ENCODE measurements at regions not wholly inside any gene's neighbourhood (a gene's known extent, or its start where the extent isn't known, plus 50 kb on each side); places are given as distances from the start of the nearest gene placed in this dataset.
"Not testable (repeated sequence)": the region's sequence is repeated elsewhere in the genome, so short reads cannot be mapped to it uniquely, and the experiment has no call there.

DNA sequence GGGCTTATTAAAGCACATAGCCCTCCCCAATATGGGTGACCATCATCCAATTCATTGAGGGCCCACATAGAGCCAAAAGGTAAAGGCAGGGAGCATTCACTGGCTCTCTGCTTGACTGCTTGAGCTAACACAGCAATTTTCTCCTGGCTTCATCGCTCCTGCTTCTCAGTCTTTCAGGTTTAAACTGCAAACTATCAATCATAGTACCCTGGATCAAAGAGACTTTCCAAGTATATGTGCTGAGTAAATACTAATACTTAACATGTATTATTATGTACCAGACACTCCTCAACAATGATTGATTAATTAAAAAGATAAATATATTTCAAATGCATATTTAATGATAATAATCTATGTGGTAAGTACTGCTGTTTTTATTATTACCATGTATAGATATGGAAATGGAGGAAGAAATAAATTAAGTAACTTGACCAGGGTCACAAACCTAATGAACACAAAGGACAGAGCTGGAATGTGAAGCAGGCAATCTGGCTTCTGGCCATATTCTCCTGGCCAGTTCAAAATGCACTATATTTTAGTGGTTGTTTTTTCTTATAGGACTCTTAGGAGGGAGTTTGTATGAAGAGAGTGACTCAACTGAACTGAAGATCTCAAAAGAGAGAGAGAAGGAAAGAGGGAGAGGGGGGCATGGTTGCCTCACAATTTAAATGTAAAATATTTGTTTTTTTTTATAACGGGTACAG is 1197.3 kb downstream of the TECRL start:
- no peaks in the 10 kb centered on the region for H3K9me3 ChIP-seq (ENCODE audit: low read depth)
- H3K27me3 ChIP-seq: no peaks in the 10 kb centered on the region
- no peaks in the 10 kb centered on the region for H3K4me1 ChIP-seq (ENCODE audit: insufficient read depth)
- WGBS (ENCODE audit: low lambda C conversion rate, missing lambda C conversion rate): 84% methylated on average over 2 of the region's 2 CpGs
- TF ChIP-seq EZH2 (IDR thresholded peaks at IDR 0.05; ENCODE audit: borderline replicate concordance) (no peak), CTCF (IDR thresholded peaks at IDR 0.05; ENCODE audit: poor library complexity) (no peak), EZH2phosphoT487 (IDR thresholded peaks at IDR 0.05; ENCODE audit: low read depth, severe bottlenecking, unreplicated experiment) (no peak)
- no peaks in the 10 kb centered on the region for H3K9me2 ChIP-seq (replicated peaks; ENCODE audit: insufficient read depth)
- H2AFZ ChIP-seq: no peak overlapping the region
- no peaks in the 10 kb centered on the region for H3K36me3 ChIP-seq (replicated peaks; ENCODE audit: insufficient read depth, low read depth)
- no peaks in the 10 kb centered on the region for H3K79me2 ChIP-seq
- DNase-seq (ENCODE audit: low spot score): no peak
- H4K20me1 ChIP-seq (ENCODE audit: insufficient read depth, poor library complexity, severe bottlenecking): no peaks in the 10 kb centered on the region
- no peak overlapping the region for H3K27ac ChIP-seq
- H3K4me2 ChIP-seq: no peak overlapping the region
- H3K4me3 ChIP-seq: no peak overlapping the region

DNA sequence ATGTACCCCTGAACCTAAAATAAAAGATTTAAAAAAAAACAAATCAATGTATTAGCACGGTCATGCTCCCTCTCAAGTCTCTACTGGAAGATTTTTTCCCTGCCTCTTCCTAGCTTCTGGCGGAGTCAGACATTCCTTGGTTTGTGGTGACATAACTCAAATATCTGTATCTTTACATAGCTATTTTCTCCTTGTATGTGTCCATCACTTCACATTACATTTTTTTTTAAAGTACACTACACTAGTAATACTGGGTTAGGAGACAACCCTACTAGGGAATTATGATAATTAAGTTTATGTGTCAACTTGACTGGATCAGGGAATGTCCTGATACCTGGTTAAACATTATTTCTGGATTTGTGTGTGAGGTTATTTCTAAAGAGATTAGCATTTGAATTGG is 1197.9 kb downstream of the TECRL start:
- WGBS (ENCODE audit: low lambda C conversion rate, missing lambda C conversion rate): 86% methylated on average over 2 of the region's 2 CpGs
- Histone ChIP-seq H3K9me3 (ENCODE audit: low read depth) (no peaks in the 10 kb centered on the region), H3K4me3 (no peak overlapping the region), H3K4me1 (ENCODE audit: insufficient read depth) (no peaks in the 10 kb centered on the region), H3K27me3 (no peaks in the 10 kb centered on the region), H3K4me2 (no peak overlapping the region), H3K36me3 (replicated peaks; ENCODE audit: insufficient read depth, low read depth) (no peaks in the 10 kb centered on the region), H2AFZ (no peak overlapping the region), H3K9me2 (replicated peaks; ENCODE audit: insufficient read depth) (no peaks in the 10 kb centered on the region), H3K79me2 (no peaks in the 10 kb centered on the region), H4K20me1 (ENCODE audit: insufficient read depth, poor library complexity, severe bottlenecking) (no peaks in the 10 kb centered on the region), H3K27ac (no peak overlapping the region)
- no peak for DNase-seq (ENCODE audit: low spot score)
- TF ChIP-seq CTCF (IDR thresholded peaks at IDR 0.05; ENCODE audit: poor library complexity) (no peak), EZH2phosphoT487 (IDR thresholded peaks at IDR 0.05; ENCODE audit: low read depth, severe bottlenecking, unreplicated experiment) (no peak), EZH2 (IDR thresholded peaks at IDR 0.05; ENCODE audit: borderline replicate concordance) (no peak)

DNA sequence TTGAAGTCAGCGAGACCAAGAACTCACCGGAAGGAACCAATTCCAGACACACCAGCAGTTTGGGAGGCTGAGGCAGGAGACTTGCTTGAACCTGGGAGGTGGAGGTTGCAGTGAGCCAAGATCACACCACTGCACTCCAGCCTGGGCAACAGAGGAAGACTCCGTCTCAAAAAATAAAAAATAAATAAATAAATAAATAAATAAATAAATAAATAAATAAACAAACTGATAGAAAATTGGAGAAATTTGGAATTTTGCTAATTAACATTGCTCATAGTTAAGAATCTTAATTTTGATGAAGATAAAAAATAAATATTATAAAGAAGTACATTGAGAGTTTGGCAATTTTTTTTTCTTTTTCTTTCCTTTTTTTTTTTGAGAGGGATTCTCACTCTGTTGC is 1216.2 kb downstream of the TECRL start:
- not testable (repeated sequence) for H2AFZ ChIP-seq; H3K79me2 ChIP-seq; H3K27ac ChIP-seq; H3K4me3 ChIP-seq; H3K9me2 ChIP-seq (replicated peaks; ENCODE audit: insufficient read depth); H3K4me1 ChIP-seq (ENCODE audit: insufficient read depth); DNase-seq (ENCODE audit: low spot score); H3K4me2 ChIP-seq; H4K20me1 ChIP-seq (ENCODE audit: insufficient read depth, poor library complexity, severe bottlenecking); H3K27me3 ChIP-seq; H3K36me3 ChIP-seq (replicated peaks; ENCODE audit: insufficient read depth, low read depth); H3K9me3 ChIP-seq (ENCODE audit: low read depth)
- WGBS (ENCODE audit: low lambda C conversion rate, missing lambda C conversion rate): 89% methylated on average over 3 of the region's 3 CpGs

DNA sequence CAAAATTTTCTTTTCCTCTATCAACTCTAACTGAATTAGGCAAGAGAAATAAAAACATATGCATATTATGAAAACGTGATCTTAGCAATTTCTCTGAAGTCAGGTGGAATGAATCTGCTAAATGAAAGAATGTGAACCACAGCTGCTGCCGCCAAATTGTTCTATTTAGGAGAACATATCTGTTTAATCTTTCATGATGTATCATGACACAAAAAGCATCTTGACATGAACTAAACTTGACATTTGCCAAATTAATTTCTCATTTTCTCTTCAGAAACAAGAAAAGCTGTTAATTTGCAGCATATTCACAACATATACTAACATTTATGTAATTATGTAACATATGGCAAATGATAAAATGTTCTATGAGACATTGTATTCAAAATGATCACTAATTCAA is 1237.9 kb downstream of the TECRL start:
- Histone ChIP-seq H4K20me1 (ENCODE audit: insufficient read depth, poor library complexity, severe bottlenecking) (no peaks in the 10 kb centered on the region), H3K27ac (no peak overlapping the region), H3K9me3 (ENCODE audit: low read depth) (no peaks in the 10 kb centered on the region), H2AFZ (no peak overlapping the region), H3K4me2 (no peak overlapping the region), H3K36me3 (replicated peaks; ENCODE audit: insufficient read depth, low read depth) (no peaks in the 10 kb centered on the region), H3K9me2 (replicated peaks; ENCODE audit: insufficient read depth) (no peaks in the 10 kb centered on the region), H3K79me2 (no peaks in the 10 kb centered on the region), H3K27me3 (no peaks in the 10 kb centered on the region), H3K4me1 (ENCODE audit: insufficient read depth) (no peaks in the 10 kb centered on the region), H3K4me3 (no peak overlapping the region)
- 74% methylated on average over 2 of the region's 2 CpGs for WGBS (ENCODE audit: low lambda C conversion rate, missing lambda C conversion rate)
- DNase-seq (ENCODE audit: low spot score): no peak
- TF ChIP-seq CTCF (IDR thresholded peaks at IDR 0.05; ENCODE audit: poor library complexity) (no peak), EZH2phosphoT487 (IDR thresholded peaks at IDR 0.05; ENCODE audit: low read depth, severe bottlenecking, unreplicated experiment) (no peak), EZH2 (IDR thresholded peaks at IDR 0.05; ENCODE audit: borderline replicate concordance) (no peak)
